ENCODE measurements at regions not wholly inside any gene's neighbourhood (a gene's known extent, or its start where the extent isn't known, plus 50 kb on each side); places are given as distances from the start of the nearest gene placed in this dataset.

DNA sequence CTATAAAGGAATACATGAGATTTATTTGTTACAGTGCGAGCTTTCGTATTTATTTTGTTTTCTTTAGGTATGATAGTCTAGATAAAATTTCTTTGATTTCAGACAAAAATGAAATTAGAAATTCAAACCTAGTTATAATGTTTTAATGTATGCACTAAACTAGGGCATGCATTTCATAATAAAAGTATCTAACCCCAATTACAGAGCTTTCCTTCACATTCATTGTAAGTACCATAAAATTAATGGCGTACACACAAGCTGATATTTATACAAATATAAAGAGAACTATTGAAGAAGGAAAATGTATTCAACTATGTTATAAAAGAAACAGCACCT lies 120.2 kb downstream of the GXYLT1 start (continued):
- no peak for TF ChIP-seq MGA (IDR thresholded peaks at IDR 0.05)

All from K562 (cell line).